ENCODE measurements at regions not wholly inside any gene's neighbourhood (a gene's known extent, or its start where the extent isn't known, plus 50 kb on each side); places are given as distances from the start of the nearest gene placed in this dataset.
"Not testable (repeated sequence)": the region's sequence is repeated elsewhere in the genome, so short reads cannot be mapped to it uniquely, and the experiment has no call there.

DNA sequence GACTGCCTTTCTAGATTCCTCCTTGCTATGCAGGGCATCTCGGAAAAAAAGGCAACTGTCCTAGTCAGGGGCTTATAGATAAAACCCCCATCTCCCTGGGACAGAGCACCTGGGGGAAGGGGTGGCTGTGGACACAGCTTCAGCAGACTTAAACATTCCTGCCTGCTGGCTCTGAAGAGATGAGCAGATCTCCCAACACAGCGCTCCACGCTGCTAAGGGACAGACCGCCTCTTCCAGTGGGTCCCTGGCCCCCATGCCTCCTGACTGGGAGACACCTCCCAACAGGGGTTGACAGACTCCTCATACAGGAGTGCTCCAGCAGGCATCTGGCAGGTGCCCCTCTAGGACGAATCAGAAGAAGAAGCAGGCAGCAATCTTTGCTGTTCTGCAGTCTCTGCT, 87.9 kb upstream of the GOLGA6L6 start:
- H2AFZ ChIP-seq (ENCODE audit: low read length); H3K56ac ChIP-seq (replicated peaks; ENCODE audit: insufficient read length, low read depth, low read length); H3K9me3 ChIP-seq (ENCODE audit: insufficient read depth in 2 of 2, low read depth in 1 of 2, low read length in 1 of 2); H4K5ac ChIP-seq (ENCODE audit: insufficient read length, low read depth, low read length); H3K4ac ChIP-seq (replicated peaks; ENCODE audit: insufficient read length, low read depth, low read length); POLR2A ChIA-PET (ENCODE audit: partially characterized antibody); H2BK5ac ChIP-seq (ENCODE audit: low read depth, low read length); H2BK20ac ChIP-seq (ENCODE audit: low read length); H4K8ac ChIP-seq (ENCODE audit: extremely low read depth, insufficient read depth, low read length); FAIRE-seq; H2BK120ac ChIP-seq (replicated peaks; ENCODE audit: low read depth, low read length); H2BK15ac ChIP-seq (ENCODE audit: low read length); H3K4me3 ChIP-seq (ENCODE audit: extremely low read depth in 1 of 4, insufficient read depth in 2 of 4, low read depth in 3 of 4, low read length in 4 of 4); H4K91ac ChIP-seq (replicated peaks; ENCODE audit: insufficient read length, low read length); H3K9ac ChIP-seq (replicated peaks in 1 of 4; ENCODE audit: extremely low read depth in 1 of 4, low read depth in 3 of 4, low read length in 3 of 4); H3K79me1 ChIP-seq (ENCODE audit: low read depth, low read length); H3K79me2 ChIP-seq (ENCODE audit: control insufficient read depth in 1 of 2, insufficient read depth in 2 of 2, low read length in 2 of 2); DNase-seq (ENCODE audit: low read depth in 1 of 2, low spot score in 2 of 2); H3K23me2 ChIP-seq (ENCODE audit: low read depth, low read length); H3K27ac ChIP-seq (ENCODE audit: low read depth, low read length); H4K20me1 ChIP-seq (replicated peaks in 1 of 2; ENCODE audit: control insufficient read depth in 1 of 2, insufficient read depth in 2 of 2, low read length in 2 of 2); H3K23ac ChIP-seq (ENCODE audit: insufficient read length); CTCF ChIA-PET (ENCODE audit: partially characterized antibody); H3K14ac ChIP-seq (ENCODE audit: insufficient read length); H3K18ac ChIP-seq (ENCODE audit: extremely low read depth, low read length); H3K4me1 ChIP-seq (replicated peaks in 1 of 4; ENCODE audit: control insufficient read depth in 3 of 4, insufficient read depth in 4 of 4, low read length in 3 of 4); H3K4me2 ChIP-seq (ENCODE audit: insufficient read depth in 1 of 2, low read depth in 2 of 2, low read length in 2 of 2); H2AK5ac ChIP-seq (ENCODE audit: low read depth, low read length); H3K27me3 ChIP-seq (replicated peaks in 1 of 4; ENCODE audit: control insufficient read depth in 3 of 4, extremely low read depth in 1 of 4, insufficient read depth in 3 of 4, low read length in 3 of 4); H2BK12ac ChIP-seq (ENCODE audit: low read depth, low read length); H3K36me3 ChIP-seq (ENCODE audit: control insufficient read depth in 2 of 4, insufficient read depth in 4 of 4, low read length in 3 of 4): not testable (repeated sequence)
- 94% methylated on average over 3 of the region's 5 CpGs; no CpG with 5 or more reads in 1 of the 2 experiments for WGBS, 2 experiments (ENCODE audit: extremely low coverage in 1 of 2, insufficient coverage in 1 of 2, insufficient read length in 1 of 2, insufficient replicate concordance in 2 of 2, low coverage in 1 of 2, low lambda C conversion rate in 2 of 2, missing lambda C conversion rate in 1 of 2)

DNA sequence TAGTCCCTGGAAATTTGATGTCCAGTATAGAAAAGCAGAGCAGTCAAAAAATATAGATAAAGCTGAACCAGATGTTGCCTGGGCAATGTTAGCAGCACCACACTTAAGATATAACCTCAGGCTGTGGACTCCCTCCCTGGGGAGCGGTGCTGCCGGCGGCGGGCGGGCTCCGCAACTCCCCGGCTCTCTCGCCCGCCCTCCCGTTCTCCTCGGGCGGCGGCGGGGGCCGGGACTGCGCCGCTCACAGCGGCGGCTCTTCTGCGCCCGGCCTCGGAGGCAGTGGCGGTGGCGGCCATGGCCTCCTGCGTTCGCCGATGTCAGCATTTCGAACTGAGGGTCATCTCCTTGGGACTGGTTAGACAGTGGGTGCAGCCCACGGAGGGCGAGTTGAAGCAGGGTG, 86.9 kb upstream of the GOLGA6L6 start:
- peaks cover 0 to 12% of the 10 kb centered on the region in 2 experiments; a peak in 2 of 4 replicates for H3K9me3 ChIP-seq (ENCODE audit: insufficient read depth in 2 of 2, low read depth in 1 of 2, low read length in 1 of 2)
- DNase-seq (ENCODE audit: low read depth in 1 of 2, low spot score in 2 of 2); CTCF ChIA-PET (ENCODE audit: partially characterized antibody); H3K4ac ChIP-seq (replicated peaks; ENCODE audit: insufficient read length, low read depth, low read length); H3K9ac ChIP-seq (replicated peaks in 1 of 4; ENCODE audit: extremely low read depth in 1 of 4, low read depth in 3 of 4, low read length in 3 of 4); H2BK5ac ChIP-seq (ENCODE audit: low read depth, low read length); H4K5ac ChIP-seq (ENCODE audit: insufficient read length, low read depth, low read length); H3K56ac ChIP-seq (replicated peaks; ENCODE audit: insufficient read length, low read depth, low read length); H3K79me1 ChIP-seq (ENCODE audit: low read depth, low read length); H3K4me2 ChIP-seq (ENCODE audit: insufficient read depth in 1 of 2, low read depth in 2 of 2, low read length in 2 of 2); H4K20me1 ChIP-seq (replicated peaks in 1 of 2; ENCODE audit: control insufficient read depth in 1 of 2, insufficient read depth in 2 of 2, low read length in 2 of 2); H3K23ac ChIP-seq (ENCODE audit: insufficient read length); H3K27ac ChIP-seq (ENCODE audit: low read depth, low read length); H2AFZ ChIP-seq (ENCODE audit: low read length); H2BK15ac ChIP-seq (ENCODE audit: low read length); H3K23me2 ChIP-seq (ENCODE audit: low read depth, low read length); H3K79me2 ChIP-seq (ENCODE audit: control insufficient read depth in 1 of 2, insufficient read depth in 2 of 2, low read length in 2 of 2); H4K91ac ChIP-seq (replicated peaks; ENCODE audit: insufficient read length, low read length); POLR2A ChIA-PET (ENCODE audit: partially characterized antibody); H3K4me3 ChIP-seq (ENCODE audit: extremely low read depth in 1 of 4, insufficient read depth in 2 of 4, low read depth in 3 of 4, low read length in 4 of 4); H2BK120ac ChIP-seq (replicated peaks; ENCODE audit: low read depth, low read length); H2BK20ac ChIP-seq (ENCODE audit: low read length); H3K14ac ChIP-seq (ENCODE audit: insufficient read length); H4K8ac ChIP-seq (ENCODE audit: extremely low read depth, insufficient read depth, low read length); FAIRE-seq; H3K18ac ChIP-seq (ENCODE audit: extremely low read depth, low read length); H3K4me1 ChIP-seq (replicated peaks in 1 of 4; ENCODE audit: control insufficient read depth in 3 of 4, insufficient read depth in 4 of 4, low read length in 3 of 4); H2AK5ac ChIP-seq (ENCODE audit: low read depth, low read length); H2BK12ac ChIP-seq (ENCODE audit: low read depth, low read length); H3K36me3 ChIP-seq (ENCODE audit: control insufficient read depth in 2 of 4, insufficient read depth in 4 of 4, low read length in 3 of 4); H3K27me3 ChIP-seq (replicated peaks in 1 of 4; ENCODE audit: control insufficient read depth in 3 of 4, extremely low read depth in 1 of 4, insufficient read depth in 3 of 4, low read length in 3 of 4): not testable (repeated sequence)
- no CpG with 5 or more reads among the region's 30 CpGs for WGBS, 2 experiments (ENCODE audit: extremely low coverage in 1 of 2, insufficient coverage in 1 of 2, insufficient read length in 1 of 2, insufficient replicate concordance in 2 of 2, low coverage in 1 of 2, low lambda C conversion rate in 2 of 2, missing lambda C conversion rate in 1 of 2)

Measured in H1 (cell line).